ENCODE measurements at regions not wholly inside any gene's neighbourhood (a gene's known extent, or its start where the extent isn't known, plus 50 kb on each side); places are given as distances from the start of the nearest gene placed in this dataset.

DNA sequence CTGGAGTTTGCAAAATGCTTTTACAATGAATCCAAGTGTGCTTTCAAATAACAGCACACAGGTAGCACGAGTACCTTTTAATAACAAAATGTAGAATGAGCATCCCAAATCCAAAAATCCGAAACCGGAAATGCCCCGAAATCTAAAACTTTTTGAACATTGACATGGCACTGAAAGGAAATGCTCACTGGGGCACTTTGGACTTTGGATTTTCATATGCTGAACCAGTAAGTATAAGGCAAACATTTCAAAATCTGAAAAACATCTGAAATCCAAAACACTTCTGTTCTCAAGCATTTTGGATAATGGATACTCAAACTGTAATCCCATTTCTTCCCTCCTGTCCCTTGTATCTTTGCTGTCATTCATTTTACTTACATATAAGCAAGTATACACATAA is 50.1 kb downstream of the GCNT4 start:
- H3K4me3 ChIP-seq (ENCODE audit: low read depth, low read length): no peak overlapping the region
- TF ChIP-seq, protein P1, sequence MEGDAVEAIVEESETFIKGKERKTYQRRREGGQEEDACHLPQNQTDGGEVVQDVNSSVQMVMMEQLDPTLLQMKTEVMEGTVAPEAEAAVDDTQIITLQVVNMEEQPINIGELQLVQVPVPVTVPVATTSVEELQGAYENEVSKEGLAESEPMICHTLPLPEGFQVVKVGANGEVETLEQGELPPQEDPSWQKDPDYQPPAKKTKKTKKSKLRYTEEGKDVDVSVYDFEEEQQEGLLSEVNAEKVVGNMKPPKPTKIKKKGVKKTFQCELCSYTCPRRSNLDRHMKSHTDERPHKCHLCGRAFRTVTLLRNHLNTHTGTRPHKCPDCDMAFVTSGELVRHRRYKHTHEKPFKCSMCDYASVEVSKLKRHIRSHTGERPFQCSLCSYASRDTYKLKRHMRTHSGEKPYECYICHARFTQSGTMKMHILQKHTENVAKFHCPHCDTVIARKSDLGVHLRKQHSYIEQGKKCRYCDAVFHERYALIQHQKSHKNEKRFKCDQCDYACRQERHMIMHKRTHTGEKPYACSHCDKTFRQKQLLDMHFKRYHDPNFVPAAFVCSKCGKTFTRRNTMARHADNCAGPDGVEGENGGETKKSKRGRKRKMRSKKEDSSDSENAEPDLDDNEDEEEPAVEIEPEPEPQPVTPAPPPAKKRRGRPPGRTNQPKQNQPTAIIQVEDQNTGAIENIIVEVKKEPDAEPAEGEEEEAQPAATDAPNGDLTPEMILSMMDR (IDR thresholded peaks at IDR 0.05; ENCODE audit: low read depth, low read length, missing control alignments): no peak
- no peak for DNase-seq (ENCODE audit: low read depth)

DNA sequence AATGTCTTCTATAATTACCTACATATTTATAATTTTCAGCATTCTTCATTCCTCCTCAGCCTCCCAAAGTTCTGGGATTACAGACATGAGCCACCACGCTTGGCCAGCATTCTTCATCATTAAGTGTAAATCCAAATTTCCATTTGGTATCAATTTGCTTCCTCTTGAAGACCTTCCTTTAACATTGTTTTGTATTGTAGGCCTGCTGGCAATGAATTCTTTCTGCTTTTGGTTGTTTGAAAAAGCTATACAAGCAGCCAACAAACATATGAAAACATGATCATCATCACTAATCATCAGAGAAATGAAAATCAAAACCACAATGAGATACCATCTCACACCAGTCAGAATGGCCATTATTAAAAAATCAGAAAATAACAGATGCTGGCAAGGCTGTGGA is 56.4 kb downstream of the GCNT4 start:
- no peak for DNase-seq (ENCODE audit: low read depth)
- TF ChIP-seq, protein P1 (IDR thresholded peaks at IDR 0.05; ENCODE audit: low read depth, low read length, missing control alignments): no peak
- no peak overlapping the region for H3K4me3 ChIP-seq (ENCODE audit: low read depth, low read length)

DNA sequence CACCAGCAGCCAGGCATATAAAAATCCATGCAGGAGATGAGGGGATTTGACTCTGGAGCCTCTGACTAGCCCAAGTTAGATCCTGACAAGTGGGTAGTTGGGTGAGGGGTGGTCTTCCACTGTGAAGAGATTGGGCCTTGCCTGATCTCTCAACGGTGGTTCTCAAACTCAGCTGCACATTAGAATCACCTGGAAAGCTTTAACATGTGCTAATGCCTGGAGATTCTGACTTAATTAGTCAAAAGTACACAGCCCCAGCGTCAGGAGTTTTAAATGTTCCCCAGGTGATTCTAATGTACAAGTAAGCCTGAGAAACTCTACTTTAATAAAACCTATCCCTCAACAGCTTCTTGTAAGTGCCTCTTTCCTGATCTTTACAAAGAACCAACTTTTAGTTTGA is 57.5 kb downstream of the GCNT4 start:
- TF ChIP-seq, protein P1 (IDR thresholded peaks at IDR 0.05; ENCODE audit: low read depth, low read length, missing control alignments): no peak
- H3K4me3 ChIP-seq (ENCODE audit: low read depth, low read length): no peak overlapping the region
- no peak for DNase-seq (ENCODE audit: low read depth)

DNA sequence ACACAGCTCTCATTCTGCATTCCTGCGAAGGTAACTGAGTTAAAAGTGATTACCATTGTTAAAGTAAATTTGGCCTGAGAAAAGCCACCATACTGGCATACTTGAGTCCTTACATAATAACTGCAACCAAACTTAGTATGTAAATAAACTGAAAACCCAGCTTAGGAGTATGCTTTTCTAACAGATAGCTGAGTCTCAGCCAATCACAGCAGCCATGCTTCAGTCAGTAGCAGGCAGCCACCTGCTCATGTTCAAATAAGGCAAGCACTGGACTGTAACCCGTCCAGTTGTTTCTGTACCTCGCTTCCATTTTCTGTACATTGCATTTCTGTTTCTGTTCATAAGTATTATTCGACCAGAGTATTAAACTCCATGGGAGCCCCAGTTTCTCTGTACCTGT is 58.6 kb downstream of the GCNT4 start:
- DNase-seq (ENCODE audit: low read depth): no peak
- TF ChIP-seq, protein P1 (IDR thresholded peaks at IDR 0.05; ENCODE audit: low read depth, low read length, missing control alignments): no peak

DNA sequence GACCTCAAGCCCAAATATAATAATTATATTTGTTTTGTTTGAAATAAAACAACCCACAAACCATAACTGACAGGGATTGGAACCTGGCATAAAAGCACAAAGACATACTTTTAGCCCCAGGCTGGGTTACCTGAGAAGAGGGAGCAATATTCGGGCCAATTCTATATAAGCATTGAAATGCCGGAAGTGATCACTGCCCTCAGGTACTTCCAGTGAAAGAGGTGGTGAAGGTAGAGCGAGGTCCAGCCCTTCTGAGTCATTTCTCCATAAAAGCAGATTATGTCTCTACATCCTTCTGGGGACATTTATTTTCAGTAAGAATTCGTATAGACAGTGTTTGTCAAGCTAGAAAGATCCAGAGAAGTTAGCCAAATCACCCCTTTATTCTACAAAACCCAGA is 59.6 kb downstream of the GCNT4 start:
- DNase-seq (ENCODE audit: low read depth): no peak

More for the DNA sequence above, 58.6 kb downstream of the GCNT4 start:
- no peak overlapping the region for H3K4me3 ChIP-seq (ENCODE audit: low read depth, low read length)

DNA sequence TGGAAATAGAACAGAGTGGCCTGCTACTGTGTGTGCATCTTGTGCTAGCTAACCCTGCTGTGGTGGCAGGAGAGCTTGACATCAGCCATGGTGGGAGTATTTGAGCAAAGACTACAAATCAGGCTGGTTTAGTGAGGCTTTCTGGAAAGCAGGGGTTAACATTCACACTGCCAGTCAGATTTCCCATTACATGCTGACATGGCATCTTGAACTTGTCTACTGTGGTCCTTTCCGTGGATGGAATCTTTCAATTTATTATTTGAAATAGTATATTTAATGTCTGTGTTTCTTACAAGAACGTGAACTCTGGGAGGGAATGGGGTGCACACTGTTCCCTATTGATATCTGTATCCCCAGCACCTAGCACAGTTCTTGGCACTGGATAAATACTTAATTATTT is 60.8 kb downstream of the GCNT4 start:
- TF ChIP-seq, protein P1 (IDR thresholded peaks at IDR 0.05; ENCODE audit: low read depth, low read length, missing control alignments): no peak
- no peak for DNase-seq (ENCODE audit: low read depth)
- H3K4me3 ChIP-seq (ENCODE audit: low read depth, low read length): no peak overlapping the region

More for the DNA sequence above, 59.6 kb downstream of the GCNT4 start:
- TF ChIP-seq, protein P1 (IDR thresholded peaks at IDR 0.05; ENCODE audit: low read depth, low read length, missing control alignments): no peak
- no peak overlapping the region for H3K4me3 ChIP-seq (ENCODE audit: low read depth, low read length)

DNA sequence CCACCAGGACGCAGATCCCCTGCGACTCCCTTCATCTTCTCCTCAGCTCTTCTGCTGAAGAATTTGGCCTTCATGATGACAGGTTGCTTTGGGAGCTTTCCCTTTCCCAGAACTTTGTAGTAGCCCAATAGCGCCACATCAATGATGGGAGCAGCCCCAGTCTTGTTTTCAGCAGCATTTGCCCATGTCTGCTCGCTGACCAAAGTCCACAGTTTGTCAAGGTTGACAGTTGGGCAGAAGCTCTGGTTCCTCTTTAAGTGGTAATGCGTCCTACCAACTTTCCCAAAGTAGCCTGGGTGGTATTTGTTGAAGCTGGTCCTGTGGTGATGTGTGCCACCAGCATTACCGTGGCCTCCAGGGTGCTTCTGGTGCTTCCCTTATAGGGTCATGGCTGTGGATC is 62.2 kb downstream of the GCNT4 start:
- TF ChIP-seq, protein P1 (IDR thresholded peaks at IDR 0.05; ENCODE audit: low read depth, low read length, missing control alignments): no peak
- DNase-seq (ENCODE audit: low read depth): no peak
- no peak overlapping the region for H3K4me3 ChIP-seq (ENCODE audit: low read depth, low read length)
